MCF 10A (cell line): ENCODE measurements at regions not wholly inside any gene's neighbourhood (a gene's known extent, or its start where the extent isn't known, plus 50 kb on each side); places are given as distances from the start of the nearest gene placed in this dataset.
A peak's percentile ranks its signal among the peaks of the same experiment; 100 is the strongest.
"Not testable (repeated sequence)": the region's sequence is repeated elsewhere in the genome, so short reads cannot be mapped to it uniquely, and the experiment has no call there.

Source experiments
- BruUV-seq: library from RNA; stranded (reverse); fragments of 400-500 nt; replicated peaks from 2 replicates; lab custom pipeline; 2021; lab: Mats Ljungman, UMichigan
- CTCF ChIA-PET: fragments of 300-600 bp; sonication (Branson Sonifier 250); formaldehyde crosslinking; extraction: SDS; loops from one replicate; lab custom pipeline; 2021; ENCODE audit warnings: antibody characterized with exemption, inconsistent platforms; lab: Yijun Ruan, JAX
- POLR2A ChIA-PET: fragments of 300-600, 350-650 bp; sonication (Branson Sonifier 250); formaldehyde crosslinking; extraction: SDS; loops from one replicate; lab custom pipeline; 2020; ENCODE audit warnings: antibody characterized with exemption, inconsistent platforms; lab: Yijun Ruan, JAX
- DNase-seq: peaks from one replicate; pipeline ENCODE4 v3.0.0-alpha.2; 2018; ENCODE audit not compliant: unreplicated experiment
- H3K27ac Mint-ChIP-seq: one replicate; pipeline ENCODE4 v1.8.0; 2022; ENCODE audit warnings: mild to moderate bottlenecking, low read depth, mixed read lengths; ENCODE audit not compliant: unreplicated experiment
- H3K27me3 Mint-ChIP-seq: one replicate; pipeline ENCODE4 v1.8.0; 2022; ENCODE audit warnings: mixed read lengths; ENCODE audit not compliant: insufficient read depth, unreplicated experiment
- H3K36me3 Mint-ChIP-seq: one replicate; pipeline ENCODE4 v1.8.0; 2022; ENCODE audit warnings: mild to moderate bottlenecking, moderate library complexity, mixed read lengths; ENCODE audit not compliant: insufficient read depth, unreplicated experiment
- H3K4me1 Mint-ChIP-seq: one replicate; pipeline ENCODE4 v1.8.0; 2022; ENCODE audit warnings: mixed read lengths; ENCODE audit not compliant: insufficient read depth, unreplicated experiment
- H3K4me3 Mint-ChIP-seq: one replicate; pipeline ENCODE4 v1.8.0; 2022; ENCODE audit warnings: mild to moderate bottlenecking, moderate library complexity, mixed read lengths; ENCODE audit not compliant: unreplicated experiment
- H3K9me3 Mint-ChIP-seq: one replicate; pipeline ENCODE4 v1.8.0; 2022; ENCODE audit warnings: mixed read lengths; ENCODE audit not compliant: unreplicated experiment
- intact Hi-C: fragments of 100-400 bp; cut with micrococcal nuclease; formaldehyde crosslinking; loops from 2 replicates; pipeline ENCODE4 v1.14.1; 2022
- TF ChIP-seq, protein P1 (sequence below): fragments of 200-600 bp; IDR thresholded peaks from one replicate; pipeline ENCODE4 v1.8.0; 2022; ENCODE audit warnings: antibody characterized with exemption, mild to moderate bottlenecking; ENCODE audit not compliant: unreplicated experiment

DNA sequence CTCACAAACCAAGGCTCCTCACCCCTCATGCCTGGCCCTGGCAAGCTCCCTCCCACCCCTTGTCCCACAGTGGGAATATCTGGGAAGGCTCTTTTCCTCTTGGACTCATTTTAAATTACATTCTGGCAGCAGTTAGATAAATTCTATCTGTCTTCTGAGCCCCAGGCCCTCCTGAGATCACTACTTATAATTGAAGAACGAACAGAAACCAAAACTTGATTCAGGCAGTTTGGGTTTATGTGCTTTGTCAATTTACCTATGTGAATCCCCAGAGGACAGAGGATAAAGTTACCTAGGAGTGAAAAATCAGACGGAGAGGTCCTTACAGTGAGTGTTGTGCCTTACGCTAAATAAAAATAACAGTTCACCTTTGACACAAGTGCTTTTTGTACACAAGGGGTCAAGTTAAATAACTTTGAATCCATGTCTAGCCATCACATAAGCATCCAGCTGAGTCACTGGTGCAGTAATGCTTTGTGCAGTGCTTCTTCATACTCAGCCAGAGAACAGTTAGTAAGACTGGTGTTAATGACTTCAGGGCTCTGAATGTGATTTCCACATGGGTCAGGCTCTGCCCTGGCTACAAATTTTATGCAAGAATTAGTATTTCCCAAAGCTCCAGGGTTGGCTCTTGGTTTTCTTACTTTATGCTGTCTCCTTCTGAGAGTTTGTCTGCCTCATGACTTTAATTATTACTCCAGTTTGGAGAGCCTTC is 329.3 kb downstream of the INSIG2 start:
- Mint-ChIP-seq H3K4me1 (no peaks in the 10 kb centered on the region), H3K27me3 (no peaks in the 10 kb centered on the region), H3K27ac (no peak overlapping the region), H3K36me3 (no peaks in the 10 kb centered on the region), H3K9me3 (peaks cover 20% of the 10 kb centered on the region), H3K4me3 (no peak overlapping the region)
- no TSS peak for BruUV-seq
- ChIA-PET POLR2A (no interaction called here), CTCF (no interaction called here)
- peak; percentile 6 for DNase-seq
- intact Hi-C loops = no loop called here
- TF ChIP-seq, protein P1, sequence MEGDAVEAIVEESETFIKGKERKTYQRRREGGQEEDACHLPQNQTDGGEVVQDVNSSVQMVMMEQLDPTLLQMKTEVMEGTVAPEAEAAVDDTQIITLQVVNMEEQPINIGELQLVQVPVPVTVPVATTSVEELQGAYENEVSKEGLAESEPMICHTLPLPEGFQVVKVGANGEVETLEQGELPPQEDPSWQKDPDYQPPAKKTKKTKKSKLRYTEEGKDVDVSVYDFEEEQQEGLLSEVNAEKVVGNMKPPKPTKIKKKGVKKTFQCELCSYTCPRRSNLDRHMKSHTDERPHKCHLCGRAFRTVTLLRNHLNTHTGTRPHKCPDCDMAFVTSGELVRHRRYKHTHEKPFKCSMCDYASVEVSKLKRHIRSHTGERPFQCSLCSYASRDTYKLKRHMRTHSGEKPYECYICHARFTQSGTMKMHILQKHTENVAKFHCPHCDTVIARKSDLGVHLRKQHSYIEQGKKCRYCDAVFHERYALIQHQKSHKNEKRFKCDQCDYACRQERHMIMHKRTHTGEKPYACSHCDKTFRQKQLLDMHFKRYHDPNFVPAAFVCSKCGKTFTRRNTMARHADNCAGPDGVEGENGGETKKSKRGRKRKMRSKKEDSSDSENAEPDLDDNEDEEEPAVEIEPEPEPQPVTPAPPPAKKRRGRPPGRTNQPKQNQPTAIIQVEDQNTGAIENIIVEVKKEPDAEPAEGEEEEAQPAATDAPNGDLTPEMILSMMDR = no peak

GRCh38 chr2:118415186-118415585 is 326.9 kb downstream of the INSIG2 start:
- H3K27me3 Mint-ChIP-seq, H3K36me3 Mint-ChIP-seq, DNase-seq, H3K4me1 Mint-ChIP-seq, H3K27ac Mint-ChIP-seq, H3K4me3 Mint-ChIP-seq, BruUV-seq, POLR2A ChIA-PET, CTCF ChIA-PET, intact Hi-C loops: not testable (repeated sequence)
- peaks cover 13% of the 10 kb centered on the region for H3K9me3 Mint-ChIP-seq

DNA sequence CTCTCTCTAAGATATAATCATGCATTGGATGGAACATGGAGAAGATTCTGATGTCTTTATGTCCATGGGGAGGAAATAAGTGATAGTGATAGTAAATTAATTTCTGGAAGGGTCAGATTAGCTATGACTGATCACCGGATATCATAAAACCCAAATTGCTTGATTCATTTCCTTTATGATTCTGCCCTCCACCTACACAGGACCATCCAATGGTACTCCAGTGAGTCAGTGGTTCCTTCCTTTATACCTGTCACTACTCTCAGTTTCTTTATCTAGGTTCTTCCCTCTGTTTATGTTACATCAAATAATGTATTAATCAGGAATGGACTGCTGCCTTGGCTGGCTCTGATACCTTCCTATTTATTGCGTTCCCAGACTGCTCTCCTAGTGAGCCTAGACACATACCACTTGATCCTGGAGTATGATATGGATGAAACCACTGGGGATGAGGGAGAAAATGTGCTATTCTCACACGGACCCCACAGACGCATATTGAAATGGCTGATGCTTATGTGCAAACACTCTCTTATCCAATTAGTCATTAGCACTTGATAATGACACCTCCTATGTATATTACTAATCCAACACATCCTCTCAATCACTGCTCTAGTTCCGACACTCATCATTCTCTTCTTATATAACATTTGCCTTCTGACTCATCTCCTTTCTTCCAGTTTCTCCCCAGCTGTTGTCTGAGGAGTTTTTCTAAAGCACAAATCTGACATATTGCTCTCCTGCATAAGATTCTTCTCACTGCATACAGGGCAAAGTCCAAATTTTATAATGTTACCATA is 315.6 kb downstream of the INSIG2 start:
- H3K27me3 Mint-ChIP-seq = no peaks in the 10 kb centered on the region
- no peak overlapping the region for H3K27ac Mint-ChIP-seq
- ChIA-PET CTCF (interaction anchor here (0.6 to 1.3 kb wide), 3 partner anchors 15 to 840 kb away, joined by 3 to 4 read pairs (median 3); no protein-coding TSS in a partner anchor), POLR2A (no interaction called here)
- peaks cover 8% of the 10 kb centered on the region for H3K9me3 Mint-ChIP-seq
- no peak overlapping the region for H3K4me3 Mint-ChIP-seq
- no peak for DNase-seq
- no peaks in the 10 kb centered on the region for H3K36me3 Mint-ChIP-seq
- intact Hi-C loops = no loop called here
- no TSS peak for BruUV-seq
- TF ChIP-seq, protein P1 = no peak
- peaks cover 7% of the 10 kb centered on the region for H3K4me1 Mint-ChIP-seq

DNA sequence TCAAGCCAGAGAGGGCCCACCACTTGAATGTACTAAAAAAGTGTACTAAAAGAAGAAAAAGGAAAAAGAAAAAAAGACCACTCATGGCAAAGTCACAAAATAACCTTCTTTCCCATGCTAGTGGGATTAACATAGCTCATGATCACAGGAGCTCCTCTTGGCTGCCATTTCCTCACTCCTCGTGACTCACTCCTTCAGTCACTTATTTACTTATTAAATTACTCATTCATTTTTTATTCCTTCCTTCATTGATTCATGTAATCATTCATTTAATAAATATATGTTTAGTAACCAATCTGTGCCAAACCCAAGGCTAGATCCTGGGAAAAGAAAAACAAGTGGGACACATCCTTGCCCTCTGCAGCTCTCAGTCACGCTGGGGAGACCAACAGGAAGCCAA is 300.5 kb downstream of the INSIG2 start:
- Mint-ChIP-seq H3K4me1 (peaks cover 21% of the 10 kb centered on the region), H3K27me3 (no peaks in the 10 kb centered on the region), H3K9me3 (no peaks in the 10 kb centered on the region), H3K27ac (peak overlapping the region; percentile 64), H3K36me3 (no peaks in the 10 kb centered on the region), H3K4me3 (no peak overlapping the region)
- POLR2A ChIA-PET = interaction anchor here (0.7 to 1.2 kb wide), 6 partner anchors 12 to 172 kb away, joined by 3 to 4 read pairs (median 3); no protein-coding TSS in a partner anchor
- TF ChIP-seq, protein P1 = no peak
- DNase-seq = peak; percentile 60
- intact Hi-C loops = loop anchor here (10.0 kb wide), 1 partner anchor 346 kb away; no protein-coding TSS in a partner anchor
- BruUV-seq = no TSS peak
- CTCF ChIA-PET = interaction anchor here (0.8 to 2.6 kb wide), 5 partner anchors 15 to 476 kb away, joined by 3 to 9 read pairs (median 3); no protein-coding TSS in a partner anchor
